VCaP (cell line): ENCODE measurements at regions not wholly inside any gene's neighbourhood (a gene's known extent, or its start where the extent isn't known, plus 50 kb on each side); places are given as distances from the start of the nearest gene placed in this dataset.

Experiments
- H3K27ac ChIP-seq: fragments of 450-650 bp; 2 replicates; pipeline ENCODE4 v1.5.1; 2017
- TF ChIP-seq, protein P1 (sequence below): fragments of 450-650 bp; conservative IDR thresholded peaks from 2 replicates; pipeline ENCODE4 v1.5.1; 2017; ENCODE audit warnings: mild to moderate bottlenecking, moderate library complexity

DNA sequence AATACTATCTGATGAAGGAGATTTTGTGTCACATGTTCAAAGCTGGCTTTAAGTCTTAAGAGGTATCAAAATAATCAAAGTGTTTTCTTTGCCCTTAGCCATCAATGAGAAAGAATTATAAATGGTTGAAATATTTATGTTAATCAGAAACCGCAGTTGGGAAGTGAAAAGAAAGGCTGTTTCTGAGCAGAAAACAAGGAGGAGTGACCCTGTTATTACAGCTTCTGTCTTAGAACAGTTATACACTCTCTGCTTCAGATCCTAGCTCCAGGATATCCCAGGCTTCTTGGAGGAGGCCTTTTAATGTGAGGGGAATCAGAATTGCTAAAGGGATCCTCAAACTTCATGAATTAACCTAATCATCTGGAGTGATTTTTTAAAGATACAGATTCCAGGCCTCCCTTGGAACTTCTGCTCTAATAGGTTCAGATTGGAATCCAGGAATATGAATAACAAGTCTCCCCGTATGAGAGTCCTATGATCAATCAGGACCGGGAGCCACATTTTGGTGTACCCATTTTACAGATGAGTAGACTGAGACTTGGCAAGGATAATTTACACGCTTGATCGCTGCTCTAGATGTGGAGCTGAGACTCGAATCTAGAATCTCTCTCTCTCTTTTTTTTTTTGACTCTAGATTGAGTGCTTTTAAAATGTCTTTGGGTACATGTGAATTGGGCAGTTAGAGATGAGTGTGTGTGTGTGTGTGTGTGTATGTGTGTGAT is 50.8 kb upstream of the JAG1 start:
- TF ChIP-seq, protein P1, sequence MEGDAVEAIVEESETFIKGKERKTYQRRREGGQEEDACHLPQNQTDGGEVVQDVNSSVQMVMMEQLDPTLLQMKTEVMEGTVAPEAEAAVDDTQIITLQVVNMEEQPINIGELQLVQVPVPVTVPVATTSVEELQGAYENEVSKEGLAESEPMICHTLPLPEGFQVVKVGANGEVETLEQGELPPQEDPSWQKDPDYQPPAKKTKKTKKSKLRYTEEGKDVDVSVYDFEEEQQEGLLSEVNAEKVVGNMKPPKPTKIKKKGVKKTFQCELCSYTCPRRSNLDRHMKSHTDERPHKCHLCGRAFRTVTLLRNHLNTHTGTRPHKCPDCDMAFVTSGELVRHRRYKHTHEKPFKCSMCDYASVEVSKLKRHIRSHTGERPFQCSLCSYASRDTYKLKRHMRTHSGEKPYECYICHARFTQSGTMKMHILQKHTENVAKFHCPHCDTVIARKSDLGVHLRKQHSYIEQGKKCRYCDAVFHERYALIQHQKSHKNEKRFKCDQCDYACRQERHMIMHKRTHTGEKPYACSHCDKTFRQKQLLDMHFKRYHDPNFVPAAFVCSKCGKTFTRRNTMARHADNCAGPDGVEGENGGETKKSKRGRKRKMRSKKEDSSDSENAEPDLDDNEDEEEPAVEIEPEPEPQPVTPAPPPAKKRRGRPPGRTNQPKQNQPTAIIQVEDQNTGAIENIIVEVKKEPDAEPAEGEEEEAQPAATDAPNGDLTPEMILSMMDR = no peak
- H3K27ac ChIP-seq = no peak overlapping the region

DNA sequence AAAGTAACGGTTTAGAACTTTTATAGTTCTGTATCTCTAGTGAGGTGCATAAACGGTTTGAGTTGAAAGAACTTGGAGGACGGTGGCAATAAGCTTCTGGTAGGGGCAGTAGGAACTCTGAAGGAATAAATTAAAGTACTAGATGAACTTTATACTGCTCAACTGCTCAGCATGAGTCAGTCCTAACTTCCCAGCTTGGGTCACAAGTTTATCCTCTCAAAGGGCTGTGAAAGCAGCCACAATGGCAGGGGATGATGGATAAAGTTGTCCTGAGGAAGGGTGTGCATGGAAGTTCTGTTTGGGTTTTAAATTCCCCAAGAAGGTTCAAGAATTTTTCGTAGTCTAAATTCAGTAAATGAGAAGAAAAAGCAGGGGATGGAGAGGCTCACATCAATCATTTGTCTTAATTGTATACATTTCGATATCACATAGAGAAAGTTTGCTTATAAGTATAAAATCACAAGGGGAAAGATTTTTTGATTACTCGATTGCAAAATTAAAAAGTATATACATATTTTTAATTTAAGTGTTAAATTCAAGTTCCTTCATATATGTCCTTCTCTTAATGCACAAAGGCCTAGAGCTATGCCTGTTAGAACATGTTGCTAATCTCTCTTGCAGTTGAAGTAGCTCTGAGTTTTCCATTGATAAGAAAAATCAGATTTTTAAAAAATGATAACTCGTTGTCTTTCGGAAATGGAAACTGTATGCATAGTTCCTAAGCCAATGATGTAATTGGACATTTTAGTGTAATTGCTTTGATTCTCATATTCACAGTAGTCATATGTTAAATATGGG is 55.3 kb upstream of the JAG1 start:
- TF ChIP-seq, protein P1 = no peak
- H3K27ac ChIP-seq = no peak overlapping the region

DNA sequence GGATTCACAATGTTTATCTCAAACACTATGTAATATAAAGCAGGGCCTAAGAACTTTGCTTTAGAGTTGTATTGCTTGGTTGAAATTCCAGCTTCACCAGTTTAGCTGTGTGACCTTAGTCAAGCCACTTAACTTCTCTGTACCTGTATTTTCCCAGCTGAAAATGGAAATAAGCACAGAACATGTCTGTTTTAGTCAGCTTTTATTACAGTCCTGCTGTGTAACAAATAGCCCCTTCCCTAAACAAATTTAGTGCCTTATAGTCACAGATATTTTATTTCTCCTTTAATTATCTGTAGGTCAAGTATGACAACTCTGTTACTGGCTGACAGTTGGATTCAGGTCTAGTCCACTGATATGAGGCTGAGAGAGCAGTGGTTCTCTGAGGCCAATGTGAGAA is 56.0 kb upstream of the JAG1 start:
- TF ChIP-seq, protein P1 = no peak
- no peak overlapping the region for H3K27ac ChIP-seq

DNA sequence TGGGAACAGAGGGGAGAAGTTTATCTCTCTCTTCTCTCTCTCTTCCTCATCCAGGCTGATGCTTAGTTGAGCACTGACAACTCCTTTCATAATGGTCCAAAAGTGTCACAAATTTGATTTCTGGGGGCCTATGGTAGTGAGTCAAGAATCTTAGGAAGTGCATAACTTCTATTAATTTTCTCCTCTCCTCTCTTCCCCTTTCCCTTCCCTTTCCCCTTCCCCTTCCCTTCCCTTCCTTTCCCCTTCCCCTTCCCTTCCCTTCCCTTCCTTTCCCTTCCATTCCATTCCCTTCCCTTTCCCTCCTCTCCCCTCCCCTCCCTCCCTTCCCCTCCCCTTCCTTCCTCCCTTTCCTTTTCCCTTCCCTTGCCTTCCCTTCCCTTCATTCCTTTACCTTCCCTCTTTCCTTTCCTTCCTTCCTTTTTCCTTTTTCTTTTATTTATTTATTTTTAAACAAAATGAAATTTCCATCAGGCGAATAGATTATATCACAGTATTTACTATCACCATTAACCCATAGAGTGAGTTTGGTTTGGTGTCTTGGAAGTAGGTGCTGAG is 56.9 kb upstream of the JAG1 start:
- H3K27ac ChIP-seq = no peak overlapping the region

DNA sequence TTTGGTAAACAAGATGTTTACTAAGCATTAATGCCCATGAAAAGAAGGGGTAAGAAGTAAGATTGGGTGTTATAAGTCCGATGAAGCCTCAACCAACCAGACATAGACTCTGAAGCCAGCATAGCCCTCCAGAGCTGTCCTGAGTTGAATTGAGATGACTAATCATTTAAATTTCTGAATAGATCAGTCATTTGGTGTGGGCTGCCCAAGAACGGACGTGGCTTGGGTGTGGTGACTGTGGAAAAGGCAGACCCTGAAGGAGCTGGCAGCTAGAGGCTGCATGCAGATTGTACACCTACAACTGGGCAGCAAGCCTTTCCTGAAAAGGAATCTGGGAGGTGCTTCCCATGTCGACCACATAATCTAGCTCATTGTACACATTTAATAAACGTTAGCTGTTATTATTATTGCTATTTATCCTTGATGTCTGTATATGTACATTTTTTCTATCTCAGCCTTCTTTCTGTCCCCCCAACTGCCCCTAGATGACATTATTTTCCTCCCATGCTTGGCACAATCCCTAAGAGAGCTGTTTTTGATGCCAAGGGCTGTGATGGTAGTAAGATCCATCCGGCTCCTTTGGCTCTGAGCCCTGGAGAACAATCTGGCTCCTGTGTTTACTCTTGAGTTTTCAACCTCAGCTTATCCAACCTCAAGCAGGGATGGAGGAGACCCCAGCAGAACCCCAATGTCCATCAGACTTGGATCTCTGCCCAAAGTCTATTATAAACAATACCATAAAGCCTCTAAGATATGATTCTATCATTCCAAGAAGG is 57.6 kb upstream of the JAG1 start:
- TF ChIP-seq, protein P1 = no peak
- no peak overlapping the region for H3K27ac ChIP-seq

More for the DNA sequence above, 56.9 kb upstream of the JAG1 start:
- TF ChIP-seq, protein P1 = no peak

DNA sequence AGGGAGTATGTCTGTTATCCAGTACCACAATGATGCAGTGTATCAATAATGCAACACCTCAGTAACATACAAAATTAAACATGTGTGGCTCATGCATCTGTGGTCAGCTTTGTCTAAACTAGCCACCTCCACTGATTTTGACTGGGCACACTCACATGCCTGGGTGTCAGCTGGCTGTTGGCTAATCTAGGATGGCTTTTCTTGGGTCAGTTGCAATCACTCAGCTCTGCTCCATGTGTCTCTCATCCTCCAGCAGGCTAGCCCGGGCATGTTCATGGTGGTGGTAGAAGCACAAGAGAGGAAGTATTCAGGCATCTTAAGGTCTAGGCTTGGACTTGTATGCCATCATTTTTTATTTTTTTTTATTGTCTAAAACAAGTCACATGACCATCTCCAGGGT is 59.3 kb upstream of the JAG1 start:
- TF ChIP-seq, protein P1 = no peak
- H3K27ac ChIP-seq = no peak overlapping the region
